ENCODE measurements at regions not wholly inside any gene's neighbourhood (a gene's known extent, or its start where the extent isn't known, plus 50 kb on each side); places are given as distances from the start of the nearest gene placed in this dataset.
"Not testable (repeated sequence)": the region's sequence is repeated elsewhere in the genome, so short reads cannot be mapped to it uniquely, and the experiment has no call there.

- not testable (repeated sequence) for DNase-seq
Measured at GRCh38 chr6:14300189-14300588, 182.6 kb downstream of the CD83 start.

- DNase-seq: not testable (repeated sequence)
Measured at GRCh38 chr6:14300721-14301120, 183.1 kb downstream of the CD83 start.

GRCh38 chr6:14301477-14301876 is 183.9 kb downstream of the CD83 start:
- not testable (repeated sequence) for DNase-seq

GRCh38 chr6:14305131-14305530 is 187.6 kb downstream of the CD83 start:
- DNase-seq: no peak

DNA sequence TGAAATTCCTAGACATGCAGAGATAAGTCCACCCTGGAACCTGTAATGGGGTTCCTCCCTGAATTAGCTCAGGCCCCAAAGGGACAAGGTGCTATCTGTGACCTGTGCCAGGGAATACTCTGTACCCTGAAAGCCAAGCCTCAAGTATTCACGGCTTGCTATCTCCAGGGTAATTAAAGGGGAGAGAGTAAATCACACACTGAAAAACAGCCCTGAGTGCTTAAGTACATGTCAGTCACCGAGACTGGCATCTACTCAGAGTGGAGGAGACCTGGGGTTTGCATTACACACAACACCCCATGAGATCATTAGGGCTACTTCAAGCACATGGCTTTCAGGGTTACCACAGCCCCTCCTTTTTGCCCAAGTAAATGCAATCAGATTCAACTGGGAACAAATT is 188.1 kb downstream of the CD83 start:
- no peak for DNase-seq

GRCh38 chr6:14306151-14306906 is 188.8 kb downstream of the CD83 start:
- no peak for DNase-seq

DNA sequence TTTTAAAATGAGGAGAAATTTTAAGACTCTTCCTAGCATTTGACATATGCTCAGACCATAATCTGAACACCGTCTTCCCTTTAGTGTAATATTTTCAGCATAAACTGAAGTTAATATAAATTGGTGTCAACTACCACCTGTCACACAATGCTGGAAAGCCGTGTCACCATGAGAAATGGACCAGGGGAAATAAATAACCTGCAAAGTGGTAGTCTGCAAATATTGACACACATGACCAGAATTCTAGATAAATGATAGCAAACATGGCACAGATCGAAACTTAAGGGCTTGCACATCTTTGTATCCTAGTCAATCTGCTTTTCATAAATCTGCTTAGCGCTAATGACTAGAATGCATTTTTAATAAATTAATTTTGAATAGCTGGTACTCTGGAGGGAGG is 191.9 kb downstream of the CD83 start:
- DNase-seq: no peak

GRCh38 chr6:14309951-14310445 is 192.4 kb downstream of the CD83 start:
- no peak for DNase-seq

GRCh38 chr6:14310960-14311359 is 193.4 kb downstream of the CD83 start:
- DNase-seq: no peak

DNA sequence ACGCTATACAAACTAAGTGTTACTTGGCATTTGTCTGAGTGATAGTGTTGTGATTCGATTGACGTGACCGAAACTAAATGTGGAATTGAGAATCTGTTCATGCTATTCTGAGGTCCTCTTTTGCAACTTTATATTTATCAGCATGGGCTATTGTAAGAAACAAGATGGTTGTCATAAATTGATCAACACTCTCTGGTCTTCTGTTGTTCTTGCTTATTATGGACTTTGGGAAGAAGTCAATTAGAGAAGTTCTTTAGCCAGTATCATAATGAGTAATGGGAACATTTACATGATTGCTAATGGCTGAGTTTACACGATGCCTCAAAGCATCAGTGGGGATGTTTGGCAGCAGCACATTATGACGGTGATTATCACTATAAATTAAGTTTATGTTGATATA is 195.0 kb downstream of the CD83 start:
- no peak for DNase-seq

- DNase-seq: no peak
Measured at GRCh38 chr6:14313248-14313647, 195.7 kb downstream of the CD83 start.

GRCh38 chr6:14315353-14315752 is 197.8 kb downstream of the CD83 start:
- no peak for DNase-seq

DNA sequence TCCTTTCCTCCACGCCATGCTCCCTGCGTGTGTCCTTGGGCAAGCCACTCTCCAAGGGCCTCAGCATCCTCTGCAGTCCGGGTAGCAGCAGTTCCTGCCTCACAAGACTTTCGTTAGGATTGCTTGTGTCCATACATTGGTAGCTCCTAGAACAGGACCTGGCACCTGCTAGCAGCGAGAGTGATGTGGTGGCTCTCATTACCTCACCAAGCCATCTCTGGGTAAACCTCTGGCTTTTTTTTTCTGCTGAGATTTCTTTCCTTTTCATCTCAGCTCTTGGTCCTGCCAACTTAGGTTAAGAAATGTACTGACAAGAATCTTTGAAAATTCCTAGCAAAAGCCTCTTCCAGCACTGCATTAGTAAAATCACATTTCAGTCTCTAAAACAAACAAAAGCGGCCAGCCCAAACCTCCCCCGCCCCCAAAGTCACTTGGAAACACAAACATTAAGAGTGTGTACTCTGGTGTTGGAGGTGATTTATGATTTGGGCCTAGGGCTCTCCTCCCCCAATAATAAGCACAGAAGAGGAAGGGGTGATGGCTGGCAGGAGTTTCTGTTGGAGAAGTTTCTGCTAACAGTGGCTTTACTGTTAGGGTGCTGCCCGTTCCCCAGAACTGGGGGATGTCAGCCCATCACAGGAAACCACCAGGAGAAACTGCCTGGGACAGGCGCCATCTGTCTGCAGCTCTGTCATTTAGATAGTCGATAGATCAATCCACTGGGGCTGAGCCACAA is 199.2 kb downstream of the CD83 start:
- DNase-seq: no peak

GRCh38 chr6:14317387-14317970 is 199.9 kb downstream of the CD83 start:
- DNase-seq: no peak

- no peak for DNase-seq
Measured at GRCh38 chr6:14320332-14320731, 202.8 kb downstream of the CD83 start.

- DNase-seq: no peak
Measured at GRCh38 chr6:14321992-14322772, 204.6 kb downstream of the CD83 start.

DNA sequence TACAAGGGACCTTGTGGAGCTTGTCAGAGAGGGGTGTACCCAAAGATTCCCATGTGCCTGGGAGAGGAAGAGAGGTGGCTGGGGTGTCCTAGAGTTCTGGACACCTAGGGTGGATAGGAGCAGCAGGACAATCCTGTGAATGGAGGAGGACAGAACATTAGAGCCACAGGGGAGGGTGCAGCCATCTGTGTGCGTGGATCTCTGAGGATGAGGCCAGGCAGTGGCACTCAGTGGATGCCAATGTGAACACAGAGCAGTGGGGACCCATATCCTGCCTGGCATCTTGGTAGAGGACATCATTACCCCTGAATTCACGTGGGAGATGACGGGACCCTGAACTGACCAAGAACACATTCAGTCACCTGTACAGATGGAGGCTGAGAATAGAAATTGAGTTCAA is 205.3 kb downstream of the CD83 start:
- DNase-seq: no peak

- DNase-seq: no peak
Measured at GRCh38 chr6:14326774-14327173, 209.2 kb downstream of the CD83 start.

- DNase-seq: no peak
Measured at GRCh38 chr6:14328163-14328562, 210.6 kb downstream of the CD83 start.

GRCh38 chr6:14333556-14334305 is 216.2 kb downstream of the CD83 start:
- DNase-seq: no peak

DNA sequence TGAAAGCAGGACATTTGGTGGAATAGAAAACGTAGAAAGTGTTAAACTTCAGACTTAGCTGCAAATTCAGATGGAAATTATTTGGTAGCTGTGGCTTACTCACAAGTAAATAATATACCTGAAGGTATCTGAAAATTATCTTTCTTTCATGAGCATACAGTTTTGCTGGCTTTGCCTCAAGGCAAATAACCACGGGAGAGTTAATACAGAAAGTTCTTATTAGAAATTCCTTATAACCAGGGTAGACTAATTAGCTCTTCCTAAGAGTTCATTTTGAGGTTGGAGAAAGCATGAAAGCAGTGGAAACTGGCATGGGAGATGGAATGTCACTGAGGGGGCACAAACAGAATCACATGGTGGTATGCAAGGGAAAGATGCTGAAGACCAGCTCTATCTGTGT is 217.5 kb downstream of the CD83 start:
- DNase-seq: no peak

DNA sequence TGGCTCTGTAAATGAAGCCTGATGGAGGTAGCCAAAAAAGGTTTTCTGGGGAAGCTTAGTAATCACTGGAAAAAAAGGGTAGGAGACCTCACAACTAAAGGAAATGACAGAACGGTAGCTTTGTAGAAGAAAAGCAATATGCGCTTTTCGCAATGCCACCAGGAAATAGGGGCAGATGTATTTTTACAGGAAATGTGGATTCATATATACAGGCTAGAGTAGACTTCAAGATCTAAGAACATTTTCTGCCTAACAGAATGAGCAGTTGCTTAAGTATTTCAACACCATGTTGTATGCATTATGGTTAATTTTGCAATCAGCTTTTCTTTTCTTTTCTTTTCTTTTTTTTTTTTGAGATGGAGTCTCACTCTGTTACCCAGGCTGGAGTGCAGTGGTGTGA is 219.6 kb downstream of the CD83 start:
- no peak for DNase-seq
